ENCODE measurements at regions not wholly inside any gene's neighbourhood (a gene's known extent, or its start where the extent isn't known, plus 50 kb on each side); places are given as distances from the start of the nearest gene placed in this dataset.

GRCh38 chr10:130660266-130660665 lies 524.1 kb downstream of the GLRX3 start:
- no peak for DNase-seq (ENCODE audit: low read depth, low spot score)
- CTCF ChIA-PET, result no interaction called here
- H3K4me3 ChIP-seq (ENCODE audit: low read depth, low read length), result no peak overlapping the region
- TF ChIP-seq CTCF (IDR thresholded peaks at IDR 0.05; ENCODE audit: insufficient read depth, low read length, missing control alignments), result no peak
- POLR2A ChIA-PET, result no interaction called here

GRCh38 chr10:130661419-130661818 lies 525.2 kb downstream of the GLRX3 start:
- ChIA-PET POLR2A (no interaction called here), CTCF (no interaction called here)
- DNase-seq (ENCODE audit: low read depth, low spot score), result no peak
- H3K4me3 ChIP-seq (ENCODE audit: low read depth, low read length), result no peak overlapping the region
- TF ChIP-seq CTCF (IDR thresholded peaks at IDR 0.05; ENCODE audit: insufficient read depth, low read length, missing control alignments), result no peak

- ChIA-PET POLR2A (no interaction called here), CTCF (no interaction called here)
- H3K4me3 ChIP-seq (ENCODE audit: low read depth, low read length), result no peak overlapping the region
- no peak for TF ChIP-seq CTCF (IDR thresholded peaks at IDR 0.05; ENCODE audit: insufficient read depth, low read length, missing control alignments)
- no peak for DNase-seq (ENCODE audit: low read depth, low spot score)
These were observed 526.6 kb downstream of the GLRX3 start for GRCh38 chr10:130662775-130663174.

GRCh38 chr10:130664526-130664925 lies 528.3 kb downstream of the GLRX3 start:
- no peak for DNase-seq (ENCODE audit: low read depth, low spot score)
- TF ChIP-seq CTCF (IDR thresholded peaks at IDR 0.05; ENCODE audit: insufficient read depth, low read length, missing control alignments), result no peak
- ChIA-PET CTCF (no interaction called here), POLR2A (no interaction called here)
- no peak overlapping the region for H3K4me3 ChIP-seq (ENCODE audit: low read depth, low read length)

- TF ChIP-seq CTCF (IDR thresholded peaks at IDR 0.05; ENCODE audit: insufficient read depth, low read length, missing control alignments), result no peak
- H3K4me3 ChIP-seq (ENCODE audit: low read depth, low read length), result no peak overlapping the region
- no peak for DNase-seq (ENCODE audit: low read depth, low spot score)
- ChIA-PET CTCF (no interaction called here), POLR2A (no interaction called here)
These were observed 530.0 kb downstream of the GLRX3 start for GRCh38 chr10:130666215-130666614.

GRCh38 chr10:130686689-130687300 lies 550.6 kb downstream of the GLRX3 start:
- no peak for TF ChIP-seq CTCF (IDR thresholded peaks at IDR 0.05; ENCODE audit: insufficient read depth, low read length, missing control alignments)
- POLR2A ChIA-PET, result no interaction called here
- no peak overlapping the region for H3K4me3 ChIP-seq (ENCODE audit: low read depth, low read length)
- DNase-seq (ENCODE audit: low read depth, low spot score), result no peak
- CTCF ChIA-PET, result no interaction called here
